Panc1 (cell line): ENCODE measurements at regions not wholly inside any gene's neighbourhood (a gene's known extent, or its start where the extent isn't known, plus 50 kb on each side); places are given as distances from the start of the nearest gene placed in this dataset.

Experiments used
- SIN3A ChIP-seq: IDR thresholded peaks from 2 replicates; pipeline ENCODE4 v1.6.1; 2012; ENCODE audit warnings: low read depth, mild to moderate bottlenecking, low read length, moderate library complexity, borderline replicate concordance; ENCODE audit not compliant: insufficient read depth
- TF ChIP-seq, protein P1 (sequence below): fragments of 450-650 bp; IDR thresholded peaks from 2 replicates; pipeline ENCODE4 v1.5.1; 2017; ENCODE audit warnings: mild to moderate bottlenecking

DNA sequence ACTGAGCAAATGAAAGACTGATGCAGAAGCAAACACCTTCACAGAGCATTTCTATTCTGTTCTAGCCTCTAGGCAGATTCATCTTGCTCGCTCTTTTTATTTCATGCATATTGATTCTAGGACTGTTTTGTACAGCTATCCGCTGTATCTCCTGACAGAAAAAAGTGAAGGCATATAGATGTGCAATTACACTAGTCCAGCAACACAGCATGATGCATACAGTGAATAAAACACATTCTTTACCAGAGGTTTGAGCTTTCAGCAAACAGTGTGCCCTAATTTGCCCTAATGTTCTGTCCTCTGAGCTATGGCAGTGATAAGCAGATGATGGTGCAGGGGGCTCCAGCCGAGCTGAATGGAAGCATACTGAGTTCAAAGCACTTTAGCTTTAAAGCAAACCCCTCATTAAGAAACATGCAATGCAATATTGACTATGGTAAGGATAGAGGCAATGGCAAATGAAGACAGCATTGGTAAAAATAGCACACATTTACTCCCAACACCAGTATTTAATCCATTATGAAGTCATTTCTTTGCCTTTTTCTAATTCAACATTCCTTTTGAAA, 141.2 kb upstream of the RGPD4 start:
- TF ChIP-seq, protein P1, sequence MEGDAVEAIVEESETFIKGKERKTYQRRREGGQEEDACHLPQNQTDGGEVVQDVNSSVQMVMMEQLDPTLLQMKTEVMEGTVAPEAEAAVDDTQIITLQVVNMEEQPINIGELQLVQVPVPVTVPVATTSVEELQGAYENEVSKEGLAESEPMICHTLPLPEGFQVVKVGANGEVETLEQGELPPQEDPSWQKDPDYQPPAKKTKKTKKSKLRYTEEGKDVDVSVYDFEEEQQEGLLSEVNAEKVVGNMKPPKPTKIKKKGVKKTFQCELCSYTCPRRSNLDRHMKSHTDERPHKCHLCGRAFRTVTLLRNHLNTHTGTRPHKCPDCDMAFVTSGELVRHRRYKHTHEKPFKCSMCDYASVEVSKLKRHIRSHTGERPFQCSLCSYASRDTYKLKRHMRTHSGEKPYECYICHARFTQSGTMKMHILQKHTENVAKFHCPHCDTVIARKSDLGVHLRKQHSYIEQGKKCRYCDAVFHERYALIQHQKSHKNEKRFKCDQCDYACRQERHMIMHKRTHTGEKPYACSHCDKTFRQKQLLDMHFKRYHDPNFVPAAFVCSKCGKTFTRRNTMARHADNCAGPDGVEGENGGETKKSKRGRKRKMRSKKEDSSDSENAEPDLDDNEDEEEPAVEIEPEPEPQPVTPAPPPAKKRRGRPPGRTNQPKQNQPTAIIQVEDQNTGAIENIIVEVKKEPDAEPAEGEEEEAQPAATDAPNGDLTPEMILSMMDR = no peak
- TF ChIP-seq SIN3A = no peak
